CD4-positive, alpha-beta memory T cell (primary cell): ENCODE measurements at regions not wholly inside any gene's neighbourhood (a gene's known extent, or its start where the extent isn't known, plus 50 kb on each side); places are given as distances from the start of the nearest gene placed in this dataset.

Experiments
- CTCF ChIA-PET: fragments of 350-600 bp; sonication (Branson Sonifier 250); formaldehyde crosslinking; loops from one replicate; lab custom pipeline; 2021; ENCODE audit warnings: inconsistent platforms; ENCODE audit not compliant: partially characterized antibody; lab: Charles Lee
- POLR2A ChIA-PET: fragments of 350-600 bp; sonication (Branson Sonifier 250); formaldehyde crosslinking; loops from one replicate; lab custom pipeline; 2021; ENCODE audit not compliant: partially characterized antibody; lab: Charles Lee
- DNase-seq, 5 donors: peaks; one replicate each; pipeline versions ENCODE4 v3.0.0 to v3.0.0-alpha.2; 2020 to 2022; ENCODE audit warnings: mixed read lengths in 1 of 5
- H3K27ac ChIP-seq: one replicate; pipeline ENCODE4 v1.7.0; 2013; ENCODE audit warnings: low read depth, low read length
- H3K27me3 ChIP-seq: 2 replicates; pipeline ENCODE4 v1.7.0; 2013; ENCODE audit warnings: mild to moderate bottlenecking, low read length, moderate library complexity; ENCODE audit not compliant: insufficient read depth
- H3K36me3 ChIP-seq: 2 replicates; pipeline ENCODE4 v1.7.0; 2013; ENCODE audit warnings: mild to moderate bottlenecking, low read length, moderate library complexity; ENCODE audit not compliant: insufficient read depth
- H3K4me1 ChIP-seq: 2 replicates; pipeline ENCODE4 v1.7.0; 2013; ENCODE audit warnings: mild to moderate bottlenecking, low read length, moderate library complexity; ENCODE audit not compliant: insufficient read depth
- H3K4me3 ChIP-seq, 2 donors: one replicate each; pipeline ENCODE4 v1.7.0; 2013; ENCODE audit warnings: low read length in 2 of 2, mild to moderate bottlenecking in 1 of 2
- H3K9me3 ChIP-seq, 2 donors: one replicate each; pipeline ENCODE4 v1.7.0; 2013; ENCODE audit warnings: low read length in 2 of 2, control low read depth in 1 of 2; ENCODE audit not compliant: control insufficient read depth in 1 of 2
- H3K27ac Mint-ChIP-seq, 7 donors: one replicate each; pipeline ENCODE4 v1.8.0; 2020 to 2021; ENCODE audit warnings: mixed read lengths in 7 of 7, mild to moderate bottlenecking in 6 of 7, inconsistent platforms in 3 of 7, moderate library complexity in 3 of 7
- H3K27me3 Mint-ChIP-seq, 2 donors: one replicate each; pipeline ENCODE4 v1.8.0; 2020 to 2021; ENCODE audit warnings: mixed read lengths in 2 of 2
- H3K36me3 Mint-ChIP-seq, 2 donors: one replicate each; pipeline ENCODE4 v1.8.0; 2020 to 2021; ENCODE audit warnings: mixed read lengths in 2 of 2, inconsistent platforms in 1 of 2, mild to moderate bottlenecking in 1 of 2
- H3K4me1 Mint-ChIP-seq, 4 donors: one replicate each; pipeline ENCODE4 v1.8.0; 2020 to 2021; ENCODE audit warnings: mixed read lengths in 4 of 4, mild to moderate bottlenecking in 1 of 4
- H3K4me3 Mint-ChIP-seq, 8 donors: one replicate each; pipeline ENCODE4 v1.8.0; 2020 to 2021; ENCODE audit warnings: mixed read lengths in 8 of 8, mild to moderate bottlenecking in 7 of 8, moderate library complexity in 6 of 8, inconsistent platforms in 3 of 8
- H3K9me3 Mint-ChIP-seq, 8 donors: one replicate each; pipeline ENCODE4 v1.8.0; 2020 to 2021; ENCODE audit warnings: mixed read lengths in 8 of 8, mild to moderate bottlenecking in 5 of 8, inconsistent platforms in 3 of 8, moderate library complexity in 1 of 8
- intact Hi-C: fragments of 100-400 bp; cut with micrococcal nuclease; formaldehyde crosslinking; loops from one replicate; pipeline ENCODE4 v1.15.1; 2023

- Mint-ChIP-seq H3K27ac (no peak overlapping the region), H3K36me3 (no peaks in the 10 kb centered on the region), H3K4me1 (peaks cover 0 to 2% (median 0%) of the 10 kb centered on the region in 4 donors), H3K27me3 (peaks cover 2 to 3% of the 10 kb centered on the region in 2 donors), H3K9me3 (no peaks in the 10 kb centered on the region), H3K4me3 (no peak overlapping the region)
- CTCF ChIA-PET, result no interaction called here
- H3K36me3 ChIP-seq, result no peaks in the 10 kb centered on the region
- H3K27ac ChIP-seq, result no peak overlapping the region
- no peaks in the 10 kb centered on the region for H3K4me1 ChIP-seq
- no peaks in the 10 kb centered on the region for H3K9me3 ChIP-seq
- POLR2A ChIA-PET, result no interaction called here
- H3K27me3 ChIP-seq, result no peaks in the 10 kb centered on the region
- no peak for DNase-seq
- intact Hi-C loops, result no loop called here
- no peak overlapping the region for H3K4me3 ChIP-seq
These were observed 68.2 kb downstream of the HMHB1 start for GRCh38 chr5:143880178-143880577.

DNA sequence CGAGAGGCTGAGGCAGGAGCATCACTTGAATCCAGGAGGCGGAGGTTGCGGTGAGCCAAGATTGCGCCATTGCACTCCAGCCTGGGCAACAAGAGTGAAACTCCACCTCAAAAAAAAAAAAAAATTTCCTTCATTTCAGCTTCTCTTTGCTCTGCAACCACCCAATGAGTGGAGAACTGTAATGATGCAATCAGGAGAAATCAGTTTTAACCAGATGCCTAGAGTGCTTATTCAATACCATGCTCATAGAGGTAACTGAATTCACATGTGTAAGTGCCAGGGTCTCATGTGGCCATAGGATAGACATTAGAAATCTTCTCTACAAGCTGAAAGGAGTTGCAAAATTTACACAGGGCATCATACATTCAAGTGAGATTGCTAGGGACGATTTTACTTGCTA lies 70.6 kb downstream of the HMHB1 start:
- CTCF ChIA-PET, result interaction anchor here (0.9 kb wide), 1 partner anchor 13 kb away, joined by 3 read pairs; no protein-coding TSS in a partner anchor
- Mint-ChIP-seq H3K9me3 (no peaks in the 10 kb centered on the region), H3K27me3 (peaks cover 4 to 5% of the 10 kb centered on the region in 2 donors), H3K36me3 (no peaks in the 10 kb centered on the region), H3K27ac (no peak overlapping the region), H3K4me3 (no peak overlapping the region), H3K4me1 (peaks cover 0 to 2% (median 0%) of the 10 kb centered on the region in 4 donors)
- Histone ChIP-seq H3K36me3 (no peaks in the 10 kb centered on the region), H3K27ac (no peak overlapping the region), H3K4me1 (no peaks in the 10 kb centered on the region), H3K9me3 (no peaks in the 10 kb centered on the region), H3K27me3 (no peaks in the 10 kb centered on the region), H3K4me3 (no peak overlapping the region)
- POLR2A ChIA-PET, result no interaction called here
- intact Hi-C loops, result no loop called here
- DNase-seq, result no peak

- H3K27me3 Mint-ChIP-seq, result peaks cover 3 to 6% of the 10 kb centered on the region in 2 donors
- no peak for DNase-seq
- CTCF ChIA-PET, result interaction anchor here (1.0 to 1.8 kb wide), 2 partner anchors 9 to 22 kb away, joined by 3 read pairs; no protein-coding TSS in a partner anchor
- H3K27ac Mint-ChIP-seq, result no peak overlapping the region
- no peaks in the 10 kb centered on the region for H3K4me1 Mint-ChIP-seq
- Histone ChIP-seq H3K4me1 (no peaks in the 10 kb centered on the region), H3K36me3 (no peaks in the 10 kb centered on the region), H3K27ac (no peak overlapping the region), H3K27me3 (no peaks in the 10 kb centered on the region), H3K4me3 (no peak overlapping the region), H3K9me3 (no peaks in the 10 kb centered on the region)
- POLR2A ChIA-PET, result no interaction called here
- no peak overlapping the region for H3K4me3 Mint-ChIP-seq
- H3K9me3 Mint-ChIP-seq, result no peaks in the 10 kb centered on the region
- intact Hi-C loops, result no loop called here
- H3K36me3 Mint-ChIP-seq, result no peaks in the 10 kb centered on the region
These were observed 74.1 kb downstream of the HMHB1 start for GRCh38 chr5:143886096-143886495.

DNA sequence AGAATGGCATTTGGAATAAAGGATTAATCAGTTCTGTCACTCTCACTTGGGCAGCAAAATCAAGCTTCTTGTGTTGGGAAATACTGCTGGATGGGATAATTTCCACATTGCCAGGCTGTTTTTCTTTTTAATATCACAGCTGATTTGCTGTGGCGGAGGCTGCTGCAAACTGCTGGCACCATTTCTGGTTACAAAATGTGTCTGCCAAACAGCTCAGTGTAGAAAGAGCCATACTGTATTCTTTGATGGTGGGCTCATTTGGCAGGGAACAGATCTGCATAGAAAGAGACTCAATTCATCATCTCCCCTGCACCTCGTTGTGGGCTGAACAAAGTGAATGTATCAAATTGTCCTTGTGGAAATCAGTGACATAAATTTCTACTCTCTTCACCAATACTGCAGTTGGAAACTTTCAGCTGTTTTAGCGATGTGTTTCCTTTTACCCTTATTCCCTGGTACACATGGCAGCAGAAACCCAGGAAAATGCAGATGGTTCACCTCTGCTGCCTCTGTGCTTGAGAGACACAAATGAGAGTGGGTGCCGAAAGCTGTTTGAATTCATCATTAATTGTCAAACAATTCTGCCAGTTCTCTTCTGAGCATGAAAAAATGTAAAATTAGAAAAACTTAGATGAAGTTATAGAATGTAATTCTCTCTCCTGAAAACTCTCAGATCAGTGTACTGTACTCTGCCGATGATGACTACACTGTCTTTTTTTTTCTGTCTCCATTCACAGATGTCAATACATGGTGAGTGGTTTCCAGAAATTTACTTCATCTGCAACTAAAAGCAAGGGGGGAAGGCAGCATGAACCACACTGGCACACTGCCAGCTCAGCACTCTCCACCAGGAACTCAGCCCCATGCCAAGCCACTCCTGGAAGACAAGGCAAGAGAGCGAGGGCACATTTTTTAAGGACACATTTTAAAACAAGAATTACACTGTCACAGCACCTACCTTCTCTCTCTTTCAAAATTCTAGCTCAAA lies 75.0 kb downstream of the HMHB1 start:
- Mint-ChIP-seq H3K36me3 (no peaks in the 10 kb centered on the region), H3K27ac (no peak overlapping the region), H3K4me3 (no peak overlapping the region), H3K9me3 (peaks cover 0 to 3% (median 0%) of the 10 kb centered on the region in 8 donors), H3K4me1 (no peaks in the 10 kb centered on the region), H3K27me3 (peaks cover 3 to 8% of the 10 kb centered on the region in 2 donors)
- intact Hi-C loops, result no loop called here
- Histone ChIP-seq H3K36me3 (no peaks in the 10 kb centered on the region), H3K27ac (no peak overlapping the region), H3K27me3 (no peaks in the 10 kb centered on the region), H3K4me1 (no peaks in the 10 kb centered on the region), H3K9me3 (no peaks in the 10 kb centered on the region), H3K4me3 (no peak overlapping the region)
- no peak for DNase-seq
- POLR2A ChIA-PET, result no interaction called here
- CTCF ChIA-PET, result interaction anchor here (1.0 kb wide), 1 partner anchor 10 kb away, joined by 3 read pairs; no protein-coding TSS in a partner anchor

DNA sequence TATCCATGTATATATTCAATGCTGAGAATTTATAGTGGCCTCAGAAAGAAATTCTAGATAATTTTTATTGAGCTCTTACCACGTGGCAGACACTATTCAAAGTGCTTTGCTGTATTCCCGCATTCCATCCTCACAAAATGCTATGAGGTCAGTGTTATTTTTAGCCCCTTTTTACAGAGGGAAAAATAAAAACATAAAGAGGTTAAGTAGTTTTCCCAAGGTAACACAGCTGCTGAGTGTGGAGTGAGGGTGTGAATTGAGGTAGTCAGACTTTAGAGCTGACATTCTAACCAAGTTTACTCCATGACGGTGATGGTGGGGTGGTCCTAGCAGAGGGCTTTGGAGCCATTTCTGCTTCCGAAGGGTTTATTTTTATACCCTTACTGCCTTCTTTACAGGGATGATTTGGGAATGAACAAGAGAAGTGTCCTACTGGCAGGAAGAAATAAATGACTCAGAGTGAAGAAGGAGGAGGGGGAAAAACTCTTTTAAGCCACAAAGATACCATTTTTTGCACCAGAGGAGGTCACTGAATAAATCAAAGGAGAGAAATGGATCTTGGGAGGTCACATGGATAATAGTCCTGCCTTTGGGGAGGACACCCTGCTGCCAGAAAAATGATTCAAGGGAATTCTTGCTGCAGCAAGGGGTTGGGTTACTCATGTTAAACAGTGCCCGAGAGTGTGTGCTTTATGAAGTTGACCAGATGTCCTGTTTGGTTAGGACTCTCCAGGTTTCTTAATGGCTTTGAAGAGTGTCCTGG lies 76.1 kb downstream of the HMHB1 start:
- no peak overlapping the region for H3K4me3 ChIP-seq
- H3K4me1 ChIP-seq, result no peaks in the 10 kb centered on the region
- H3K9me3 Mint-ChIP-seq, result peaks cover 0 to 3% (median 0%) of the 10 kb centered on the region in 8 donors
- no peak overlapping the region for H3K4me3 Mint-ChIP-seq
- no peaks in the 10 kb centered on the region for H3K36me3 ChIP-seq
- H3K27ac Mint-ChIP-seq, result no peak overlapping the region
- intact Hi-C loops, result no loop called here
- no peak for DNase-seq
- peaks cover 3 to 8% of the 10 kb centered on the region in 2 donors for H3K27me3 Mint-ChIP-seq
- H3K36me3 Mint-ChIP-seq, result no peaks in the 10 kb centered on the region
- no peaks in the 10 kb centered on the region for H3K4me1 Mint-ChIP-seq
- H3K27ac ChIP-seq, result no peak overlapping the region
- no peaks in the 10 kb centered on the region for H3K9me3 ChIP-seq
- no peaks in the 10 kb centered on the region for H3K27me3 ChIP-seq
- ChIA-PET CTCF (no interaction called here), POLR2A (no interaction called here)

GRCh38 chr5:143888912-143889311 lies 77.0 kb downstream of the HMHB1 start:
- intact Hi-C loops, result no loop called here
- Histone ChIP-seq H3K27me3 (no peaks in the 10 kb centered on the region), H3K9me3 (no peaks in the 10 kb centered on the region), H3K36me3 (no peaks in the 10 kb centered on the region), H3K4me3 (no peak overlapping the region), H3K4me1 (no peaks in the 10 kb centered on the region), H3K27ac (no peak overlapping the region)
- ChIA-PET POLR2A (no interaction called here), CTCF (interaction anchor here (0.6 kb wide), 1 partner anchor 869 kb away, joined by 3 read pairs; no protein-coding TSS in a partner anchor)
- Mint-ChIP-seq H3K4me1 (no peaks in the 10 kb centered on the region), H3K36me3 (no peaks in the 10 kb centered on the region), H3K27me3 (peaks cover 3 to 8% of the 10 kb centered on the region in 2 donors), H3K27ac (no peak overlapping the region), H3K4me3 (no peak overlapping the region), H3K9me3 (peaks cover 0 to 3% (median 0%) of the 10 kb centered on the region in 8 donors)
- no peak for DNase-seq

GRCh38 chr5:143889986-143890385 lies 78.0 kb downstream of the HMHB1 start:
- H3K27me3 ChIP-seq, result no peaks in the 10 kb centered on the region
- no peaks in the 10 kb centered on the region for H3K4me1 ChIP-seq
- DNase-seq, result no peak
- H3K27ac ChIP-seq, result no peak overlapping the region
- ChIA-PET POLR2A (no interaction called here), CTCF (no interaction called here)
- H3K36me3 Mint-ChIP-seq, result no peaks in the 10 kb centered on the region
- H3K9me3 Mint-ChIP-seq, result peaks cover 0 to 3% (median 0%) of the 10 kb centered on the region in 8 donors
- H3K4me1 Mint-ChIP-seq, result no peaks in the 10 kb centered on the region
- H3K4me3 ChIP-seq, result no peak overlapping the region
- no peak overlapping the region for H3K27ac Mint-ChIP-seq
- intact Hi-C loops, result no loop called here
- H3K36me3 ChIP-seq, result no peaks in the 10 kb centered on the region
- H3K9me3 ChIP-seq, result no peaks in the 10 kb centered on the region
- H3K4me3 Mint-ChIP-seq, result no peak overlapping the region
- H3K27me3 Mint-ChIP-seq, result peaks cover 3 to 8% of the 10 kb centered on the region in 2 donors
